ENCODE measurements at regions not wholly inside any gene's neighbourhood (a gene's known extent, or its start where the extent isn't known, plus 50 kb on each side); places are given as distances from the start of the nearest gene placed in this dataset.

GRCh38 chr9:118330191-118330986, 626.2 kb downstream of the TLR4 start:
- TF ChIP-seq CTCF (IDR thresholded peaks at IDR 0.05), result no peak
- no peak for DNase-seq (ENCODE audit: low spot score)
- ATAC-seq (ENCODE audit: low FRiP score), result no peak

GRCh38 chr9:118331622-118332045, 627.4 kb downstream of the TLR4 start:
- ATAC-seq (ENCODE audit: low FRiP score), result peak; percentile 76
- TF ChIP-seq CTCF (IDR thresholded peaks at IDR 0.05), result no peak
- DNase-seq (ENCODE audit: low spot score), result no peak

- no peak for TF ChIP-seq CTCF (IDR thresholded peaks at IDR 0.05)
- ATAC-seq (ENCODE audit: low FRiP score), result no peak
- DNase-seq (ENCODE audit: low spot score), result no peak
Measured at GRCh38 chr9:118336250-118336942, 632.2 kb downstream of the TLR4 start.

- DNase-seq (ENCODE audit: low spot score) (no peak), ATAC-seq (ENCODE audit: low FRiP score) (no peak)
- no peak for TF ChIP-seq CTCF (IDR thresholded peaks at IDR 0.05)
Measured at GRCh38 chr9:118336943-118337330, 632.7 kb downstream of the TLR4 start.

GRCh38 chr9:118360036-118360435, 655.8 kb downstream of the TLR4 start:
- ATAC-seq (ENCODE audit: low FRiP score) (no peak), DNase-seq (ENCODE audit: low spot score) (no peak)
- no peak for TF ChIP-seq CTCF (IDR thresholded peaks at IDR 0.05)

GRCh38 chr9:118362123-118362522, 657.9 kb downstream of the TLR4 start:
- DNase-seq (ENCODE audit: low spot score) (no peak), ATAC-seq (ENCODE audit: low FRiP score) (no peak)
- no peak for TF ChIP-seq CTCF (IDR thresholded peaks at IDR 0.05)

GRCh38 chr9:118362596-118362995, 658.4 kb downstream of the TLR4 start:
- ATAC-seq (ENCODE audit: low FRiP score), result no peak
- no peak for TF ChIP-seq CTCF (IDR thresholded peaks at IDR 0.05)
- DNase-seq (ENCODE audit: low spot score), result no peak

Data from omental fat pad (tissue), 3 donors.